GM13976 (cell line): ENCODE measurements at regions not wholly inside any gene's neighbourhood (a gene's known extent, or its start where the extent isn't known, plus 50 kb on each side); places are given as distances from the start of the nearest gene placed in this dataset.

ENCODE experiments used
- DNase-seq: peaks from one replicate; pipeline ENCODE4 v3.0.0; 2012; ENCODE audit warnings: low spot score
- in situ Hi-C: fragments of 300-500 bp; cut with MboI; formaldehyde crosslinking; loops from one replicate; pipeline ENCODE4 v1.12.0; 2022; ENCODE audit warnings: low sequenced_read_pairs, mixed read lengths, inconsistent platforms; ENCODE audit not compliant: unreplicated experiment
- TF ChIP-seq, protein P1 (sequence below): IDR thresholded peaks from 2 replicates; pipeline ENCODE4 v1.5.1; 2012; ENCODE audit warnings: borderline replicate concordance, mild to moderate bottlenecking; ENCODE audit not compliant: insufficient read depth; ENCODE audit errors: extremely low read depth, missing control alignments, control extremely low read depth

DNA sequence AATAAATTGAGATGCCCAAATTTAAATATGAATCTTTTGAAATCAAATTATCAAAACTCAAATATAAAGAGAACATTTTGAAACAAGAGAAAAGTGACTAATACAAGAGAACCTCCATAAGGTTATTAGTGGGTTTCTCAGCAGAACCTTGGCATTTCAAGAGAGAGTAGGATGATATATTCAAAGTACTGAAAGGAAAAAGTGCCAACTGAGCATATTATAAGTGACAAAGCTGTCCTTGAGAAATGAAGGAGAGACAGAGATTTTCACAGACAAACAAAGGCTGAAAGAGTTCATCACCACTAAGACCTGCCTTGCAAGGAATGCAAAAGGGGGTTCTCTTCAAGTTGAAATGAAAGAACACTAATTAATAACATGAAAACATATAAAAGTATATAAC lies 366.0 kb downstream of the HINT1 start:
- in situ Hi-C loops, result no loop called here
- no peak for DNase-seq
- TF ChIP-seq, protein P1, sequence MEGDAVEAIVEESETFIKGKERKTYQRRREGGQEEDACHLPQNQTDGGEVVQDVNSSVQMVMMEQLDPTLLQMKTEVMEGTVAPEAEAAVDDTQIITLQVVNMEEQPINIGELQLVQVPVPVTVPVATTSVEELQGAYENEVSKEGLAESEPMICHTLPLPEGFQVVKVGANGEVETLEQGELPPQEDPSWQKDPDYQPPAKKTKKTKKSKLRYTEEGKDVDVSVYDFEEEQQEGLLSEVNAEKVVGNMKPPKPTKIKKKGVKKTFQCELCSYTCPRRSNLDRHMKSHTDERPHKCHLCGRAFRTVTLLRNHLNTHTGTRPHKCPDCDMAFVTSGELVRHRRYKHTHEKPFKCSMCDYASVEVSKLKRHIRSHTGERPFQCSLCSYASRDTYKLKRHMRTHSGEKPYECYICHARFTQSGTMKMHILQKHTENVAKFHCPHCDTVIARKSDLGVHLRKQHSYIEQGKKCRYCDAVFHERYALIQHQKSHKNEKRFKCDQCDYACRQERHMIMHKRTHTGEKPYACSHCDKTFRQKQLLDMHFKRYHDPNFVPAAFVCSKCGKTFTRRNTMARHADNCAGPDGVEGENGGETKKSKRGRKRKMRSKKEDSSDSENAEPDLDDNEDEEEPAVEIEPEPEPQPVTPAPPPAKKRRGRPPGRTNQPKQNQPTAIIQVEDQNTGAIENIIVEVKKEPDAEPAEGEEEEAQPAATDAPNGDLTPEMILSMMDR, result no peak

DNA sequence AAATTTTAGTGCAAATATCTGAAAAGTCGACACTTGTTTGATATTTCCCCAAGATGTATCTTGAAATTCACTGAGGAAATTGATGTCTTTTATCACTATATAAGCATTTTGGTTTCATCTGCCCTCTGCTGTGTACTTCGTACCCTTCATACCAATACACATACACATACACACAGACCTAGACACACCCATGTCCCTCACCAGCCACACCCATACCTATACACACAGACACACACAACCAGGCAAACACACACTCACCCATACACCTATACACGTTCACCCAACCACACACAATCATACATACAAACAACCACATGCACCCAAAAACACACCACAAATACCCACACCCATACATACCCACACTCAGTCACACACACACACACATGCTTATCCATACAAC lies 367.8 kb downstream of the HINT1 start:
- DNase-seq, result no peak
- in situ Hi-C loops, result no loop called here
- TF ChIP-seq, protein P1, result no peak

DNA sequence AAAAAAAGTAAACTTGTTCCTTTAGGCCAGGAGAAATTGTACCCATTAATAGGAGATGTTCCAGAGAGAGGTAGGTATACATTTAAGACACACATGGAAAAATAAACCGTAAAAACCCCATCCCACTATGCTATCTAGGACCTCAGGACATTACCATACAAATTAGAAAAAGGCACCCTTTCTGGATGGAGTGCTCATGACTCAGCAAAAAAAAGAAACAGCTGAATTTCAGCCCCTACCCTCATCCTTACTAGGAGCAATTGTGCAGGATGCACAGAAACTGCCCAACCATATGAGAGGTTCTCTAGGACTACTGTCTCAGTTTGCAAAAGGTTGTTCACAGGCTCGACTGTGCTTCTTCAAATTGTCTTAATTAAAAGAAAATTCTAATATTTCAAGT lies 368.2 kb downstream of the HINT1 start:
- TF ChIP-seq, protein P1, result no peak
- DNase-seq, result no peak
- in situ Hi-C loops, result no loop called here

DNA sequence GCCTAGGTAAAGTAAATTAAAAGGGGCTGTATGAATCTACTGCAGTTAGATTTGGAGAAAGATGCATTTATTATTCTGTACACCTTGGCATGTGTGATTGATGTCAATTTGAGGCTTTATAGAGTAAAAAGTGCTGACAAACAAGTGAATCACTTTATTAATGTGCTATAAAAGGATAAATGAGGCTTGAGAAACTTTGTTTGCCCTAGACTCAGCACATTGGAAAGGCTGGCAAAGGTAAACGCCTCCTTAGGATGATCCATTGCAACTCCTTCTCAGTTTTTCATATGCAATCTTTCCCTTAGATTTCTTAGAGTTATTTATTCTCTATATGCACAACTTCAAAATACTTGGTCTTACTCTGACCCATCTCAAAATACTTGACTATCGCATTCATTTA lies 369.0 kb downstream of the HINT1 start:
- no peak for DNase-seq
- in situ Hi-C loops, result no loop called here
- TF ChIP-seq, protein P1, result no peak

DNA sequence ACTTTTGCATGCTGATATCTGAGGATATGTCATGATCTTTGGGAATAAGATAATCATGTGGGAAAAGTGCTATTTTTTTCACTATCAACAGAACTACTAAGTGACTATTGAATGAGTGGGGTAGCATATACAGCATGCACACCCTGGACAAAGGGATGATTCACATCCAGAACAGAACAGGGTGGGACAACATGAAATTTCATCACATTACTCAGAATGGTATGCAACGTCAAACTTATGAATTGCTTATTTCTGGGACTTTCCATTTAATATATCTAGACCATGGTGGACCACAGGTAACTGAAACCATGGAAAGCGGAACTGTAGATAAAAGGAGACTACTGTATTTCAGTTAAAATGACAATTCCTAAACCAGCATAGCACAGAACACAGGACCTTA lies 370.0 kb downstream of the HINT1 start:
- TF ChIP-seq, protein P1, result no peak
- in situ Hi-C loops, result no loop called here
- no peak for DNase-seq

DNA sequence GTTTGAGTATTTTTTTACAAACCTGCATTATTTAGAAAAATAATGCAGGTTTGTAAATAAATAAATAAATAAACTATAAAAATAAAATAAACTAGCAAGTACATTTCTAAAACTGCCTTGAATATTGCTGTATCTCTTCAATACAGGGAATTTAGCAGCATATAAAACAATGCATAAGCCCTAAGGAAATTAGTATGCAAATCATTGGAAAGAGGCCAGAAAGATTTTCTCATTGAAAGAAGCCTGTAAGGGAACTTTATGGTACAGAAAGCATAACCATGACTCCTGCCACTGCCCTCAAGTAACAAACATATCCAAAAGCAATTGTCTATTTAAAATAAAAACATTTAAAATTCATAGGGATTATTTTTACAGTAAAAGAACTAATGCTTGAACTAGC lies 387.3 kb downstream of the HINT1 start:
- TF ChIP-seq, protein P1, result no peak

DNA sequence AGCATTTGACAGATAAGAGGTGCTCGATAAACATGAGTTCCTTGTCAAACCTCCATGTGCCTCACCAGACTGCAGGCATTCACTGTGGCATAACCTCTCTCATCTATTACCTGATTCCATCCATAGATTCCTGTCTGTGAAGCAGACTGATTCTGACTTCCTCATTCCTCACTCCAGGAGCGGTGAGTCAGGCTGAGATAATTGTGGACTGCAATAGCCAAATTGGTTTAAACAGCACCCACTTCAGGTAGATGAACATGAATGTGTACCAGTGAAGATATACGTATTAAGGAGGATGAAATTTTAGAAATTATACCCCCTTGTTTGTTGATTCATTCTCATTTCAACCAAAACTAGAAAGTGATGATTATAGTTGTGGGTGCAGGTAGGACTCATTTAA lies 391.2 kb downstream of the HINT1 start:
- in situ Hi-C loops, result no loop called here
- no peak for DNase-seq
- TF ChIP-seq, protein P1, result no peak

More for the DNA sequence above, 387.3 kb downstream of the HINT1 start:
- DNase-seq, result no peak
- in situ Hi-C loops, result no loop called here
